Left ventricle myocardium superior (tissue), 1 donor: ENCODE measurements at regions not wholly inside any gene's neighbourhood (a gene's known extent, or its start where the extent isn't known, plus 50 kb on each side); places are given as distances from the start of the nearest gene placed in this dataset.

Source experiments
- ATAC-seq: fragments of 200-7000 bp; cut with Tn5 transposase; one replicate; pipeline ENCODE4 v1.9.1; 2020; ENCODE audit warnings: mild to moderate bottlenecking, moderate library complexity
- DNase-seq: peaks from one replicate; pipeline ENCODE4 v3.0.0-alpha.2; 2020
- intact Hi-C: fragments of 100-400 bp; cut with micrococcal nuclease; formaldehyde crosslinking; loops from one replicate; pipeline ENCODE4 v1.11.0; 2022
- donor health status: DM: no; HTN: yes; CAD: no; lungs with severe emphysema.

DNA sequence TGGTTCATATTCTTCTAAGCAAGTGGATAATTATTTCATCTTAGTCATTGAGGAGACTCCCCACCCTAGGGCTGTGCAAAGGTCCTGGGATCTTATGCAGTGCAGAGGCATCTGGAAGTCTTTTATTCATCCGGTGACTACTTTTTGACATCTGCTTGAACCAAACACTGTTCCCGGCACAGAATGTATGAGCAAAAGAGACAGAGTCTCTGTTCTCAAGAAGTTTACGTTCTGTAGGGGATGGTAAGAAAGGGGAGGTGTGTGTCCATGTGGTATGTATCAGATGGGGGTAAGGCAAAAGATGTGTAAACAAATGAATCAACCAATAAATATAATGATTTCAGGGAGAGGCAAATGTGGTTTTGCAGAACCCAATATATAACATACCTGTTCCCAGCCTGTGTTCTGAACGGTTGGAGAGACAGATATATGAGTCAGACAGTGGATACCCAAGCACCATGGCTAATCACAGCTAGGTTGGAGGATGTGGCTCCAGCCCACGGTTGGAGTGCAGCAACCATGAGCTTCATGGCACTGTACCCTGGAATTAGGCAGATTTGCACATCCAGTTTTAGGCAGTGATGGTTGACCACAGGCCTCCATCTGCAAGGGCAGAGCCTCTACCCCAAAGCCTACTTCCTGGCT, 75.1 kb upstream of the CADM1 start:
- ATAC-seq, result no peak
- intact Hi-C loops, result no loop called here

DNA sequence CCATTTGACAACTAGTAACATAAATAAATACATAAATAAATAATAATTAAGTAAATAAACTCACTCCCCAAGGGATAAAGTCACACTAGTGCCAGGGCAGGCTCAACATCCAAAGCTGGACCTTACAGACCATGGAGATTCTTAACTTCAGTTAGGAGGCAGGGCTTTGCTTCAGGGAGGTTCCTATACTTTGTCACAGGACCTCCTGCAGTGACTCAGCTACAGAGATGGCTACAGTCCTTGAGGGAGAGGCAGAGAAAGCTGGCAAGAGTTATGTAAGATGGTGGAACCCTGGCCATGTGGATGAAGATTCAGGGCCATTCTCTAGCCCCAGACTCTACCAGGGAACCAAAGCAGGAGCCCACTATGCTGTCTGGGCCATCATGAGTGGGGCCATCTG, 74.1 kb upstream of the CADM1 start:
- ATAC-seq, result no peak
- no peak for DNase-seq
- intact Hi-C loops, result no loop called here

More for the DNA sequence above, 75.1 kb upstream of the CADM1 start:
- DNase-seq, result no peak

DNA sequence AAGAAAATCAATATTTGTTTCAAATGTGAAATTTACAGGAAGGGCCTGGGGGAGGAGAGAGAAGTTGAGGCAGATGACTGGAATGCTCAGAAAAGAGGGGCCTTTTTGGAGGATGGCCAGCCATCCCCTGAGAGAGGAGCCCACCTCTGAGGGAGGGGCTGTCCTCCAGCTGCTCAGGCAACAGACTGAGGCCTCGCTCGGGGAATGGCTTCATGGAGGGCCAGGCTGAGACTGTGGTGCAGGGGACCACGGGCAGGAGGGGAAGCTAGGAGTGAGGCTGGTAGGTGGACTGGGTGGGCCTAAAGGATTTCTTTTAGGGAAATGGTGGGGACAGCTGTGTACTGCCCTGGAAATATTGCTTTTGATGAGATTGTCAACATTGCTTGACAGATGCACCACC, 73.5 kb upstream of the CADM1 start:
- DNase-seq (no peak), ATAC-seq (no peak)
- intact Hi-C loops, result no loop called here

DNA sequence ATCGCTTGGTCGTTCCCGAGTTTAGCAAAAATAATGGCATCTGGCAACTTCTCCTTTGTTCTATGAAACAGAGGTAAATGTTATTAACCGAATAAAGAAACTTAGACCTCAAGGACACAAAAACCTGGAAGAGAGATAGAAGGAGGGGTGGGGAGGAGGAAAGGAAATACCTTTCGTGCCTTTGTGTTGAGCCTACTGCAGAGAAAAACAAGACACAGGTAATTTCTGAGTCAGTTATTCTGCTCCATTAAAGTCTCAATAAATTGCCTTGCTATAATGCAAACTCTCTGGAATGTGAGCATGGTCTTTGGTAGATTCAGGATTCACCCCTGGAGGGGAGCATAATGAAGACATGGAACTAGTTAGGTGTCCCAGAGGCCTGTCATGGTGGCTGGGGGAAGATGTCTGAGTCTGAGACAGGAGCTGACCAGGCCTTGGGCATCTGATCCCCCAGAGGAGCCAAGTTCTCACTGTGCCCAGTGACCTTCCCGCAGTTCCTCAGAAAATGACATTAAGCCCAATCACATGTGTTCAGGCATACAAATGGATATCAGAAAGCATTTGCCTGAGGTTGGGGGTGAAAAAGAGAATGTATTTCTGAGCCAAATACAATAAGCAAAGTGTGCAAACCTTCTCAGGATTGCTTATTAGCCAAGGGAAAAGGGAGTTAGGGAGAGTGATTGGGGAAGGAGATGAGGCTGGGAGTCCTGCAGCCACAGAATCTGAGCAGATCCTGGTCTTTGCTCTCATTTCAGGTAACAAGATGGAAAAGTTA, 72.6 kb upstream of the CADM1 start:
- no peak for DNase-seq
- intact Hi-C loops, result no loop called here
- no peak for ATAC-seq

DNA sequence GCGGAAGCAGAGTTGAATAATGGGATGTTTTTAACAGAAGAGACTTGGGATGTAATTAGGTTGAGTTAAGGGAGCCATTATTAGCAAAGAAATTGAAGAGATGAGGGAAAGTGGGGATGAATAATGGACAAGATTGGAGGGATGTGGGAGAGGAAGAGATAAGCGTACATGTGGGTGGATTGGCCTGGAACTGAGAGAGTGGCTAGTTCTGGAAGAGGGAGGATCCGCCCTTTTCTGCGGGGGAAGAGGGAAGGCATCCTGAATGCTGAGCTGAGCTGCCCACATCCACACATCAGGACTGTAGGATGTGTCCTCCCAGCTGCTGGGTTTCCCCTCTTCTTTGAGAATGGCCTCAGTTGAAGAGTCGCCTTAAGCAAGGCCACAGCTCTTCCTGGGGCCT, 68.3 kb upstream of the CADM1 start:
- intact Hi-C loops, result no loop called here
- DNase-seq (no peak), ATAC-seq (no peak)

DNA sequence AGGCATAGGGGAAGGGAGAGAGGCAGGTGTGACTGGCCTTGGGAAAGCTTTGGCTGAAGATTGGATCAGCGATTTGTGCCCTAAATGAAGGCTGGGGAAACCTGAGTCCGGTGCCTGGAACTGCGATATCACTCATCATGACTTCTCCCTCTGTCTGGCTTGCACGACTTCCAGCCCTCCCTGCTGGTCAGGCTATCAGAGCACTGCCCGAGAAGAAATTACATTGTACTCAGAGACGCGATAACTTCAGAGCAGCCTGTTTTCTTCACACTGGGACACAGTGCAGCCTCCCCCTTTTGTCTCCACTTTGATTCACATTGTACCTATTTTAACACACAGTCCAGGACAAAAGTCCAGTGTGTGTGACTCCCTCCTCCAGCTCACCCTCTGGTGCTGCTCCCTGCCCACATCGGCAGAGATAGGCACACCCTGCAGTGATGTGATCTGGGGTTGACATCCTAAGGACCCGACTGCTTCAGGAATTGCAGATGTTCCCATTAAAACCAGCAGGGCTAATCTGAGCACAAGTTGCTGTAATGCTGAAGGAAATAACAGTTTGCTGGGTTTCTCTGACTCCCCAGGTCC, 62.1 kb upstream of the CADM1 start:
- intact Hi-C loops, result no loop called here
- DNase-seq (no peak), ATAC-seq (peak; percentile 75)

DNA sequence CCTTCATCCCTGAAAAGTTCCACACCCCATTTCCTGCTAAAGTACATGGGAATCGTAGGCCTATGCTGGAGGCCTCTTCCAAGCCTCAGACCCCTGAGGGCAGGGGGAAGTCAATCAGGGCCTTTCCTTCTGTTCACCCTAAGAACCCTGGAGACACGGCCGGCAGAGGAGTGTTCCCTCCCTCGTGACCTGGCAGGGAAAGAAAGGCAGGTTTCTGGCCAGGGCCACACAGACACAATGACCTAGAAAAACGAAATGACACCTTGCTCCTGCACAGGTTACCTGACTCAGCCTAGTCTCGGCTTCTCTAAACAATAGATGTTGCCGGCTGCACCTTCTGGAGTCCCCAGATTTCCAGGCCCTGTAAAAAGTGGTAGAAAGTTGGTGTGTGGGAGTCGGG, 60.6 kb upstream of the CADM1 start:
- no peak for DNase-seq
- intact Hi-C loops, result no loop called here
- ATAC-seq, result no peak

DNA sequence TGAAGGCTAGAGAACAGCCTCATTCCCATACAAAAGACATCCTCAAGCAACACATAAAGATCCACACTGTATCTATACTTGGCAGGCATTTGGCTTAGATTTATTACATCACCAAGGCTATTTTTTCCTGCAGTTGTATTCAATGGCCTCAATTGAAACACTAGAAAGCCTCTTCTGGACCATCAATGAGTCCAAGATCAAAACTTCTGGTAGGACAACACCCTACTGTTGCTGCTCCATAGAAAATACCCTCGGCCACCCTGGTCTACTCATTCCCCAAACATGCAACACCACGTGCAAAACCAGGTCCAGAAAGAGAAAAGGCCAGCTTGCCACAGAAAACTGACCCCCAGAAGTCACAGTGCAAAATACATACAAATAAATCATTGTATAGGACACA, 56.9 kb upstream of the CADM1 start:
- DNase-seq (no peak), ATAC-seq (no peak)
- intact Hi-C loops, result no loop called here

DNA sequence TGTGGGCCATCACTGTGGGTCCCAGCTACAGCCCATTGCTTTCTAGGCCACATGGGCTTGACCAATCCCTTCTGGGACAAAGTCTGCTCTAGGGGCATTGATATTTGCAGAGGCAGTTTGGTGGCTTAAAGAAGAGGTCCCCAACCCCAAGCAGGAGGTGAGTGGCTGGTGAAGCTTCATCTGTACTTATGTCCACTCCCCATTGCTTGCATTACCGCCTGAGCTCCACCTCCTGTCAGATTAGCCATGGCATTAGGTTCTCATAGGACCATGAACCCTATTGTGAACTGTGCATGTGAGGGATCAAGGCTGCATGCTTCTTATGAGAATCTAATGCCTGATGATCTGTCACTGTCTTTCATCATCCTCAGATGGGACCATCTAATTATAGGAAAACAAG, 54.4 kb upstream of the CADM1 start:
- intact Hi-C loops, result no loop called here

DNA sequence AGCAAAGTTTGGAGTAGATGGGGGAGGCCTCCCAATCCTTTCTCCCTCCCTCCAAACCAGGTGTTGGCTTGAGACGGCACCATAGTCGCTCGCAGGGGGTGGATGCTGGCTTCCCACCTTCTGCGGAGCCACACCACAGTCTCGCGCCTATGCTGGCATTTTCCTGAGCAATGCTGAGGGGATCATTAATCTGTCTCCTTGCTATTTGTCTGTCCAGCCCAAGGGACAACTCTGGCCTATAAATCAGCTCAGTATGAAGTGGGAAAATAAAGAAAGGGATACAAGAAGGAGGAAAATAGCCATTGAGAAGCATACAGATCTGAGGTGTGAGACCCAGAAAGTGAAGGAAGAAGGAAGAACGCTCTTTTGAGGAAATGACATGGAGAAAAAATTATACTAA, 53.5 kb upstream of the CADM1 start:
- no peak for DNase-seq

More for the DNA sequence above, 54.4 kb upstream of the CADM1 start:
- no peak for DNase-seq
- no peak for ATAC-seq

DNA sequence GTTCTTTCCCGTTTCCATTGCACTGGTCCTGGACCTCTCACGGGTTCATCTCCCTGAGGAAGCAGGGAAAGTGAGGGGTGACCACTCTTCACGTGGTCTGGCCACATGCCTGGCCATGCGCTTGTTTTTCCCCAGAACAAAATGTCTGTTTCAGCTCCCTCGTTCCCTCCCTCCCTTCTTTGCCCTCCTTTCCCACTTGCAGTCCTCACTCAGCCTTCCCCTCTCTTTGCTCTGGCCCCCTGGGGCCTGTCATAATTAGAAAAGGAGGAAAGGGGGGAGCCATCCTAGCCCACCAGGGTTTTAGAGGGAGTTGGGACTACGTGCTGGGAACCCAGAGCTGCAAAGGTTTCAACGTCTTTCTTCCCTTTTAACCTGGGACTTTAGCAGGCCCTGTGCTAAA, 52.8 kb upstream of the CADM1 start:
- no peak for ATAC-seq
- intact Hi-C loops, result no loop called here
- DNase-seq, result no peak

More for the DNA sequence above, 53.5 kb upstream of the CADM1 start:
- ATAC-seq, result no peak
- intact Hi-C loops, result no loop called here

DNA sequence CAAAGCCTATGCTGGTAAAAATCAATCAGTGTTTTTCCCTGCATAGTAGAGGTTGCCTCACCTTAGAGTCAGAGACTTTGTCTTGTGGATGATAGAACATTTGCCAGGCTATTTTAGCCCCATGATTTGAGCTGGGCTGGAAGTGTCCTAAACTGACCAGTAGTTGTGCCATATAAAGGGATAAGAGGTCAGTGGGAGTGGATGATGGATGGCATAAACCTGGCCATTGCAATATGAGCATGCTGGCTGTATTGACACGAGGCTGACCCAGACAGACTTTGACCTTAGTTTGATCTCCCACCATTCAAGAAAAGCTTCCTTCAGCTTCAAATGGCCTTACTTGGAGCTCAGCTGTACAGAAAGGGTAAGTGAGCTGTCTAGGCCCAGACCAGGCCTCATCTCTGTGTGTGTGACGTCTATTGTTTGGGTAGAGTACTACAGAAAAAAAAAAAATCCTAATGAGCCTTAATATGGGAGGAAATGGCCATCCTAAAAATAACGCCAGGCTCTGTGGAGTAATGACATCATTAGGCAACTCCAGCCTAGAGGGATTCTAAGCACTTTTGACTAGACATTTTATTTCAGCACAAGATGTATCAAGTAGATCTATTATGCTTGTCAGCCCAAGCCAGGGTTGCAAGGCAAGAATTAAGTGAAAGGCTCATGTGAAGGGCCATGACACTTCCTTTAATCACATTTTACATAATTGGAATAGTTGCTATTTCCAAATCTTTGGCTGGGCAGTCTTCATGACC, 51.3 kb upstream of the CADM1 start:
- DNase-seq (no peak), ATAC-seq (no peak)
- intact Hi-C loops, result no loop called here
